SK-N-SH (cell line): ENCODE measurements at regions not wholly inside any gene's neighbourhood (a gene's known extent, or its start where the extent isn't known, plus 50 kb on each side); places are given as distances from the start of the nearest gene placed in this dataset.
A peak's percentile ranks its signal among the peaks of the same experiment; 100 is the strongest.

ENCODE experiments used
- CTCF ChIA-PET: fragments of 300-600, 350-600 bp; formaldehyde crosslinking; extraction: SDS; loops from one replicate; lab custom pipeline; 2021; lab: Yijun Ruan, JAX
- POLR2A ChIA-PET: fragments of 350-600 bp; sonication (Branson Sonifier 250); formaldehyde crosslinking; extraction: SDS; loops from one replicate; lab custom pipeline; 2020; ENCODE audit warnings: antibody characterized with exemption, inconsistent platforms; lab: Yijun Ruan, JAX
- DNase-seq: peaks from one replicate; pipeline ENCODE4 v3.0.0; 2012
- H2AFZ ChIP-seq: fragments of 200-600 bp; sonication (generic); 2 replicates; pipeline ENCODE4 v1.8.1; 2016; ENCODE audit warnings: antibody characterized with exemption, mild to moderate bottlenecking, low read depth
- H3F3A ChIP-seq: fragments of 200-600 bp; sonication (generic); replicated peaks from 2 replicates; pipeline ENCODE3; 2016; ENCODE audit warnings: antibody characterized with exemption, mild to moderate bottlenecking; ENCODE audit not compliant: insufficient read depth
- H3K27ac ChIP-seq, 2 experiments: fragments of 200-500 bp in 1 of 2; fragments of 200-600 bp in 1 of 2; sonication (Bioruptor generic) in 1 of 2; sonication (generic), shearing (Covaris generic) in 1 of 2; 2 replicates each; pipeline versions ENCODE4 v1.5.1 to v1.6.1; 2014 to 2016; ENCODE audit warnings: low read depth in 2 of 2, inconsistent platforms in 1 of 2, low read length in 1 of 2, mild to moderate bottlenecking in 1 of 2, mixed read lengths in 1 of 2
- H3K27me3 ChIP-seq: fragments of 200-600 bp; sonication (generic), shearing (Covaris generic); 2 replicates; pipeline ENCODE4 v1.6.1; 2016; ENCODE audit warnings: mixed run types; ENCODE audit not compliant: insufficient read depth
- H3K36me3 ChIP-seq, 2 experiments: fragments of 200-500 bp in 1 of 2; fragments of 200-600 bp in 1 of 2; sonication (Bioruptor generic) in 1 of 2; sonication (generic) in 1 of 2; replicated peaks in 1 of 2; 2 replicates each; pipeline versions ENCODE3 to v1.5.1; 2014 to 2016; ENCODE audit warnings: low read length in 1 of 2, mild to moderate bottlenecking in 1 of 2; ENCODE audit not compliant: insufficient read depth in 2 of 2, control insufficient read depth in 1 of 2
- H3K4me1 ChIP-seq, 2 experiments: fragments of 200-500 bp in 1 of 2; fragments of 200-600 bp in 1 of 2; sonication (Bioruptor generic) in 1 of 2; sonication (generic), shearing (Covaris generic) in 1 of 2; 2 replicates each; pipeline versions ENCODE4 v1.5.1 to v1.6.1; 2014 to 2016; ENCODE audit warnings: low read depth in 1 of 2, low read length in 1 of 2, mixed run types in 1 of 2; ENCODE audit not compliant: insufficient read depth in 2 of 2, control insufficient read depth in 1 of 2
- H3K4me2 ChIP-seq: fragments of 200-600 bp; sonication (generic), shearing (Covaris generic); 2 replicates; pipeline ENCODE4 v1.6.1; 2017; ENCODE audit warnings: mixed run types
- H3K4me3 ChIP-seq, 2 experiments: fragments of 200-500 bp in 1 of 2; fragments of 200-600 bp in 1 of 2; sonication (Bioruptor generic) in 1 of 2; sonication (generic), shearing (Covaris generic) in 1 of 2; 2 replicates each; pipeline versions ENCODE4 v1.5.1 to v1.8.1; 2014 to 2016; ENCODE audit warnings: low read depth in 2 of 2, inconsistent platforms in 1 of 2, low read length in 1 of 2, mild to moderate bottlenecking in 1 of 2, mixed read lengths in 1 of 2, moderate library complexity in 1 of 2
- H3K79me2 ChIP-seq: fragments of 200-600 bp; sonication (generic); 2 replicates; pipeline ENCODE4 v1.8.1; 2017; ENCODE audit warnings: mild to moderate bottlenecking; ENCODE audit not compliant: insufficient read depth
- H3K9ac ChIP-seq: fragments of 200-600 bp; sonication (generic); 2 replicates; pipeline ENCODE4 v1.6.1; 2017; ENCODE audit warnings: mixed run types
- H3K9me2 ChIP-seq: fragments of 200-600 bp; sonication (generic); 2 replicates; pipeline ENCODE4 v1.6.1; 2017; ENCODE audit warnings: mixed run types
- H3K9me3 ChIP-seq: fragments of 200-600 bp; sonication (generic); 2 replicates; pipeline ENCODE4 v1.6.1; 2017; ENCODE audit warnings: mixed run types, mild to moderate bottlenecking, moderate library complexity
- H4K20me1 ChIP-seq: fragments of 200-600 bp; sonication (generic); 2 replicates; pipeline ENCODE4 v1.6.1; 2017; ENCODE audit warnings: mild to moderate bottlenecking, mixed run types; ENCODE audit not compliant: insufficient read depth
- ELF1 ChIP-seq: IDR thresholded peaks from 2 replicates; pipeline ENCODE4 v1.4.0; 2012
- EP300 ChIP-seq, 2 experiments: IDR thresholded peaks; 2 replicates each; pipeline versions ENCODE4 v1.4.0 to v1.6.1; 2012; ENCODE audit warnings: borderline replicate concordance in 1 of 2, low read depth in 1 of 2, low read length in 1 of 2
- FOXJ3 ChIP-seq: sonication (generic); formaldehyde crosslinking; IDR thresholded peaks from 2 replicates; pipeline ENCODE4 v1.5.1; 2020; ENCODE audit warnings: mild to moderate bottlenecking, missing genetic modification reagents
- FOXM1 ChIP-seq: IDR thresholded peaks from 2 replicates; pipeline ENCODE4 v1.4.0; 2012; ENCODE audit warnings: low read depth, mild to moderate bottlenecking
- GABPA ChIP-seq: IDR thresholded peaks from 2 replicates; pipeline ENCODE4 v1.4.0; 2012; ENCODE audit warnings: low read depth, mild to moderate bottlenecking
- MEF2A ChIP-seq: IDR thresholded peaks from 2 replicates; pipeline ENCODE4 v1.4.0; 2012; ENCODE audit warnings: low read depth, borderline replicate concordance
- NFIC ChIP-seq: IDR thresholded peaks from 2 replicates; pipeline ENCODE4 v1.4.0; 2012; ENCODE audit warnings: borderline replicate concordance
- NRF1 ChIP-seq: IDR thresholded peaks from 2 replicates; pipeline ENCODE4 v1.6.1; 2012; ENCODE audit warnings: low read depth, mild to moderate bottlenecking, low read length
- POLR2AphosphoS5 ChIP-seq: IDR thresholded peaks from 2 replicates; pipeline ENCODE4 v1.6.1; 2012; ENCODE audit warnings: low read depth, low read length
- RCOR1 ChIP-seq: fragments of 150-350 bp; IDR thresholded peaks from 2 replicates; pipeline ENCODE4 v1.6.1; 2017; ENCODE audit warnings: antibody characterized with exemption, low read length
- RXRA ChIP-seq: IDR thresholded peaks from 2 replicates; pipeline ENCODE4 v1.4.0; 2012; ENCODE audit warnings: low read depth, mild to moderate bottlenecking, borderline replicate concordance
- SIN3A ChIP-seq: IDR thresholded peaks from 2 replicates; pipeline ENCODE4 v1.6.1; 2012; ENCODE audit warnings: low read depth, mild to moderate bottlenecking, low read length, moderate library complexity, borderline replicate concordance
- TCF12 ChIP-seq: IDR thresholded peaks from 2 replicates; pipeline ENCODE4 v1.4.0; 2012
- TEAD4 ChIP-seq: IDR thresholded peaks from 2 replicates; pipeline ENCODE4 v1.4.0; 2012; ENCODE audit warnings: mild to moderate bottlenecking, borderline replicate concordance; ENCODE audit not compliant: insufficient read depth
- WGBS: methylation state at CpG from one replicate; pipeline ENCODE4 v1.1.6; 2017; ENCODE audit warnings: low lambda C conversion rate; 5-methylcytosine and 5-hydroxymethylcytosine counted together
- TF ChIP-seq, protein P1 (sequence below): IDR thresholded peaks from 2 replicates; pipeline ENCODE4 v1.4.0; 2012; ENCODE audit warnings: low read depth
- TF ChIP-seq, protein P2 (sequence below): fragments of 150-350 bp; IDR thresholded peaks from 2 replicates; pipeline ENCODE4 v1.6.1; 2016; ENCODE audit warnings: mild to moderate bottlenecking, low read depth, low read length
- TF ChIP-seq, protein P3 (sequence below): IDR thresholded peaks from 2 replicates; pipeline ENCODE4 v1.4.0; 2012; ENCODE audit warnings: low read depth, borderline replicate concordance
- TF ChIP-seq, protein P4 (sequence below): fragments of 200-600 bp; sonication (generic); IDR thresholded peaks from 2 replicates; pipeline ENCODE4 v1.6.1; 2017; ENCODE audit warnings: antibody characterized with exemption, mild to moderate bottlenecking, moderate library complexity
- TF ChIP-seq, protein P5 (sequence below): fragments of 150-350 bp; IDR thresholded peaks from 2 replicates; pipeline ENCODE4 v1.6.1; 2017; ENCODE audit warnings: antibody characterized with exemption, low read length, low read depth, borderline replicate concordance

DNA sequence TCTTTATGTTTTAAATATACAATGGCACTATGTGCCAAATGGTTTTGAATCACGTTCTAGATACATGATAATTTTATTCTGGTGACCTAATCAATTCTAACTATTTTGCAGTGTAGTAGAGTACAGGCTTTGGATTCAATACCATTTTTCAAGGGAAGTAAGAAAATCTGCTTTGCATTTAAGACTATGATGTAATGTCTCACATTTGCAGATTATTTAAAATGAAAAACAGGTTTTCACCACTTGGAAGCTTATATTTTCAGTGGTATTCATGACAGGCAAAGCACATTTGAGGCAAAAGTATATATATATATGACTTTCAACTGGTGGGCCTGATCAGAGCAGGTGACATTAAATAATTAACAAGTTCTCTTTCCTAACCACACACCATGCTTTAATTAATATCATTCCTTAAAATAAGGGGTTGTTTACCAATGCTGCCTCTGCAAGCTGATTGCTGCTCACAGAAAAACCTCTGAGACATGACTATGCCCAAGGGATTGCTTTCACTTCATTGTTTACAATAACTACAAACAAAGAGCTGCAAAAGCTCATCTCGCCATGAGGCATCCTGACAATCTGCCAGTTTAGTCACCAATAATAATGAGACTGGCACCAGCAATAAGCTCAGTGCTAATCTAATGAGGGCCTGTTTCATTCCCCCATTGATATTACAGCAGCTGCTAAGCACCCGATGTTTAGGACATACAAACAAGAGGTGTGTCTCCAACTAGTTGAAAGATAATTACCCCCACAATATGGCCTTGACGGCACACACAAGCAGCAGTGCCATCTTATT, 1176.0 kb upstream of the GJE1 start:
- CTCF ChIA-PET, result no interaction called here
- no peak overlapping the region for H3K4me2 ChIP-seq
- H3K27ac ChIP-seq, result peak overlapping the region in 1 of 2 experiments; percentile 34; a peak in 1 of 4 replicates
- H4K20me1 ChIP-seq, result no peaks in the 10 kb centered on the region
- POLR2A ChIA-PET, result no interaction called here
- no peaks in the 10 kb centered on the region for H3K79me2 ChIP-seq
- no peaks in the 10 kb centered on the region for H3K9me3 ChIP-seq
- no peaks in the 10 kb centered on the region for H3K27me3 ChIP-seq
- H3K36me3 ChIP-seq, result no peaks in the 10 kb centered on the region
- H2AFZ ChIP-seq, result peak overlapping the region; percentile 23; the same call in 1 of the 2 replicates
- H3K4me1 ChIP-seq, result peaks cover 0 to 16% of the 10 kb centered on the region in 2 experiments; a peak in 2 of 4 replicates
- no peak for DNase-seq
- H3K4me3 ChIP-seq, result no peak overlapping the region
- 18% methylated on average over 4 of the region's 4 CpGs for WGBS
- no peak for TF ChIP-seq GABPA
- TF ChIP-seq, protein P1, sequence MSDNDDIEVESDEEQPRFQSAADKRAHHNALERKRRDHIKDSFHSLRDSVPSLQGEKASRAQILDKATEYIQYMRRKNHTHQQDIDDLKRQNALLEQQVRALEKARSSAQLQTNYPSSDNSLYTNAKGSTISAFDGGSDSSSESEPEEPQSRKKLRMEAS, result no peak
- peak; percentile 56 for TF ChIP-seq TCF12
- no peak for TF ChIP-seq SIN3A
- no peak overlapping the region for H3K9ac ChIP-seq
- H3K9me2 ChIP-seq, result no peaks in the 10 kb centered on the region
- no peaks in the 10 kb centered on the region for H3F3A ChIP-seq

DNA sequence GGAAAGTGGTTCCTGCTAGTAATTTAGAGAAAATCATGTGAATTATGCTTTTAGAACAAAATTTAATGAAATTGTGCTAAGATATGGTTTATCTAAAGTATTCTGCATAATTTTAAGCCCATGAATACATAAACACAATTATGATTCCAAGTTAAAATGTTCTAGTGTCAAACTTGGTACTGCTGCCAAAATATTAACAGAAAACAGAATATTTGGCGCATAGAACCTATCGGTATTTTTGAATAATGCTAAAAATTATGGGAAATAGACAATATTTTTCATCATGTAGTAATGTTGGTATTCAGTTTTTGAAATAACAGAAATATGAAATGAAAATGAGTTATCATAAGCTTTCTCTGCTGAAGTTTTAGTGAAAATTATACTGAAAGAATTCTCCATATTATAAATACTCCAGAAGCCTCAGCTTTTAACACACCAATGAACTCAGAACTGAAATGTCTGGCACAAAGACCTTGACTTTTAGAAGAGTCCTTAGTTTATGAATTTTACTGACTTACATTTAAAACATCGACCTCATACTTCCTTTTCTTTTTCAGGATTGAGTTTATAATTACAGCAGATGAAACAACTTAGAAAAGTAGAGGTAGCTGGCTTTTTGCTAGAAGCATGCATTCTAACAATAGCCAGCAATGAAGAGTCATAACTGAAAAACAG, 1192.3 kb upstream of the GJE1 start:
- 25% methylated on average over 3 of the region's 3 CpGs for WGBS
- no peak for DNase-seq
- no peak overlapping the region for H3K9ac ChIP-seq
- no peak overlapping the region for H3K27ac ChIP-seq
- H3K9me3 ChIP-seq, result no peaks in the 10 kb centered on the region
- no peaks in the 10 kb centered on the region for H3K9me2 ChIP-seq
- no peaks in the 10 kb centered on the region for H3F3A ChIP-seq
- H3K27me3 ChIP-seq, result no peaks in the 10 kb centered on the region
- no peak overlapping the region for H3K4me2 ChIP-seq
- no peaks in the 10 kb centered on the region for H4K20me1 ChIP-seq
- no peaks in the 10 kb centered on the region for H3K79me2 ChIP-seq
- H2AFZ ChIP-seq, result peak overlapping the region; percentile 75; the same call in 1 of the 2 replicates
- no peak overlapping the region for H3K4me3 ChIP-seq
- no peaks in the 10 kb centered on the region for H3K36me3 ChIP-seq
- POLR2A ChIA-PET, result no interaction called here
- TF ChIP-seq RXRA (no peak), FOXJ3 (CRISPR knock-in tag) (no peak), NFIC (no peak), MEF2A (no peak), RCOR1 (no peak), ELF1 (no peak), EP300 (IDR thresholded peaks at IDR 0.05; ENCODE audit: borderline replicate concordance in 1 of 2, low read depth in 1 of 2, low read length in 1 of 2) (no peak), TEAD4 (no peak), POLR2AphosphoS5 (no peak), FOXM1 (no peak), NRF1 (no peak)
- TF ChIP-seq, protein P2, sequence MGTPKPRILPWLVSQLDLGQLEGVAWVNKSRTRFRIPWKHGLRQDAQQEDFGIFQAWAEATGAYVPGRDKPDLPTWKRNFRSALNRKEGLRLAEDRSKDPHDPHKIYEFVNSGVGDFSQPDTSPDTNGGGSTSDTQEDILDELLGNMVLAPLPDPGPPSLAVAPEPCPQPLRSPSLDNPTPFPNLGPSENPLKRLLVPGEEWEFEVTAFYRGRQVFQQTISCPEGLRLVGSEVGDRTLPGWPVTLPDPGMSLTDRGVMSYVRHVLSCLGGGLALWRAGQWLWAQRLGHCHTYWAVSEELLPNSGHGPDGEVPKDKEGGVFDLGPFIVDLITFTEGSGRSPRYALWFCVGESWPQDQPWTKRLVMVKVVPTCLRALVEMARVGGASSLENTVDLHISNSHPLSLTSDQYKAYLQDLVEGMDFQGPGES, result no peak
- TF ChIP-seq, protein P3, sequence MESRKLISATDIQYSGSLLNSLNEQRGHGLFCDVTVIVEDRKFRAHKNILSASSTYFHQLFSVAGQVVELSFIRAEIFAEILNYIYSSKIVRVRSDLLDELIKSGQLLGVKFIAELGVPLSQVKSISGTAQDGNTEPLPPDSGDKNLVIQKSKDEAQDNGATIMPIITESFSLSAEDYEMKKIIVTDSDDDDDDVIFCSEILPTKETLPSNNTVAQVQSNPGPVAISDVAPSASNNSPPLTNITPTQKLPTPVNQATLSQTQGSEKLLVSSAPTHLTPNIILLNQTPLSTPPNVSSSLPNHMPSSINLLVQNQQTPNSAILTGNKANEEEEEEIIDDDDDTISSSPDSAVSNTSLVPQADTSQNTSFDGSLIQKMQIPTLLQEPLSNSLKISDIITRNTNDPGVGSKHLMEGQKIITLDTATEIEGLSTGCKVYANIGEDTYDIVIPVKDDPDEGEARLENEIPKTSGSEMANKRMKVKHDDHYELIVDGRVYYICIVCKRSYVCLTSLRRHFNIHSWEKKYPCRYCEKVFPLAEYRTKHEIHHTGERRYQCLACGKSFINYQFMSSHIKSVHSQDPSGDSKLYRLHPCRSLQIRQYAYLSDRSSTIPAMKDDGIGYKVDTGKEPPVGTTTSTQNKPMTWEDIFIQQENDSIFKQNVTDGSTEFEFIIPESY, result no peak
- TF ChIP-seq, protein P4, sequence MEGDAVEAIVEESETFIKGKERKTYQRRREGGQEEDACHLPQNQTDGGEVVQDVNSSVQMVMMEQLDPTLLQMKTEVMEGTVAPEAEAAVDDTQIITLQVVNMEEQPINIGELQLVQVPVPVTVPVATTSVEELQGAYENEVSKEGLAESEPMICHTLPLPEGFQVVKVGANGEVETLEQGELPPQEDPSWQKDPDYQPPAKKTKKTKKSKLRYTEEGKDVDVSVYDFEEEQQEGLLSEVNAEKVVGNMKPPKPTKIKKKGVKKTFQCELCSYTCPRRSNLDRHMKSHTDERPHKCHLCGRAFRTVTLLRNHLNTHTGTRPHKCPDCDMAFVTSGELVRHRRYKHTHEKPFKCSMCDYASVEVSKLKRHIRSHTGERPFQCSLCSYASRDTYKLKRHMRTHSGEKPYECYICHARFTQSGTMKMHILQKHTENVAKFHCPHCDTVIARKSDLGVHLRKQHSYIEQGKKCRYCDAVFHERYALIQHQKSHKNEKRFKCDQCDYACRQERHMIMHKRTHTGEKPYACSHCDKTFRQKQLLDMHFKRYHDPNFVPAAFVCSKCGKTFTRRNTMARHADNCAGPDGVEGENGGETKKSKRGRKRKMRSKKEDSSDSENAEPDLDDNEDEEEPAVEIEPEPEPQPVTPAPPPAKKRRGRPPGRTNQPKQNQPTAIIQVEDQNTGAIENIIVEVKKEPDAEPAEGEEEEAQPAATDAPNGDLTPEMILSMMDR, result no peak
- TF ChIP-seq, protein P5, sequence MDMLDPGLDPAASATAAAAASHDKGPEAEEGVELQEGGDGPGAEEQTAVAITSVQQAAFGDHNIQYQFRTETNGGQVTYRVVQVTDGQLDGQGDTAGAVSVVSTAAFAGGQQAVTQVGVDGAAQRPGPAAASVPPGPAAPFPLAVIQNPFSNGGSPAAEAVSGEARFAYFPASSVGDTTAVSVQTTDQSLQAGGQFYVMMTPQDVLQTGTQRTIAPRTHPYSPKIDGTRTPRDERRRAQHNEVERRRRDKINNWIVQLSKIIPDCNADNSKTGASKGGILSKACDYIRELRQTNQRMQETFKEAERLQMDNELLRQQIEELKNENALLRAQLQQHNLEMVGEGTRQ, result no peak
- TF ChIP-seq, protein P1, result no peak
- CTCF ChIA-PET, result interaction anchor here (0.8 kb wide), 1 partner anchor 38 kb away, joined by 3 read pairs; no protein-coding TSS in a partner anchor
- H3K4me1 ChIP-seq, result no peaks in the 10 kb centered on the region
